ENCODE measurements at regions not wholly inside any gene's neighbourhood (a gene's known extent, or its start where the extent isn't known, plus 50 kb on each side); places are given as distances from the start of the nearest gene placed in this dataset.

DNA sequence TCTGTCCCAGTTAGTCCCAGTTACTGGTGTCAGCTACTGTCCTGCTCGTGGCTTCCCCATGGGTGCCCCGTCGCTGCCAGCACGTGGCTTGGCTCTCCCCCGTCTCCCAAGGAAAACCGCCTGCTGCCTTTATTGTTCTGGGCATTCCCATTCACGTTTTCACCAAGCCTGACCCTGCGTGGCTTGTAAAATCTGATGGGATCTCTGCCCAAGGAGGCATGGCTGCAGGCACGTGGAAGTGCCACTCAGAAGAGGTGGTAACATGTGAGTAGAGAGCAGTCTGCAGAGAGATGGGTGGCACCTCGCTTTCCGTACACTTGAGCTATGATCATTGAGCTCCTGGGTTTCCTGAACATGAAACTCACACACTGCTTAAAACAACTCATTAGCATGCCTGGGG, 429.2 kb upstream of the KLF4 start:
- Mint-ChIP-seq H3K9me3 (peaks cover 4 to 14% of the 10 kb centered on the region in 2 experiments; a peak in 2 of 5 replicates), H3K4me1 (peaks cover 2 to 4% of the 10 kb centered on the region in 2 experiments; a peak in 1 of 4 replicates), H3K36me3 (ENCODE audit: insufficient read depth in 1 of 3, low read depth in 3 of 3) (no peaks in the 10 kb centered on the region; a peak in 1 of 7 replicates), H3K27ac (no peak overlapping the region; a peak in 2 of 7 replicates), H3K4me3 (no peak overlapping the region), H3K27me3 (ENCODE audit: low read depth) (no peaks in the 10 kb centered on the region; the same call in 1 of the 2 replicates)
- no peak overlapping the region for H4K5ac ChIP-seq (ENCODE audit: insufficient read length, low read depth, low read length)
- no peaks in the 10 kb centered on the region for H3K9me3 ChIP-seq (ENCODE audit: control insufficient read depth, low read depth, low read length)
- no peak overlapping the region for H4K91ac ChIP-seq (ENCODE audit: insufficient read length, low read depth, low read length)
- no peak for DNase-seq
- no peak overlapping the region for H3K56ac ChIP-seq (ENCODE audit: insufficient read length, low read depth, low read length)
- no peaks in the 10 kb centered on the region for H3K4me1 ChIP-seq (ENCODE audit: insufficient read depth, low read length)
- H3K27ac ChIP-seq (ENCODE audit: insufficient read length, low read depth, low read length): no peak overlapping the region
- no peak overlapping the region for H3K14ac ChIP-seq (ENCODE audit: insufficient read depth, low read length)
- H2BK120ac ChIP-seq (ENCODE audit: low read depth, low read length, poor library complexity, severe bottlenecking): no peak overlapping the region
- TF ChIP-seq, protein P1, sequence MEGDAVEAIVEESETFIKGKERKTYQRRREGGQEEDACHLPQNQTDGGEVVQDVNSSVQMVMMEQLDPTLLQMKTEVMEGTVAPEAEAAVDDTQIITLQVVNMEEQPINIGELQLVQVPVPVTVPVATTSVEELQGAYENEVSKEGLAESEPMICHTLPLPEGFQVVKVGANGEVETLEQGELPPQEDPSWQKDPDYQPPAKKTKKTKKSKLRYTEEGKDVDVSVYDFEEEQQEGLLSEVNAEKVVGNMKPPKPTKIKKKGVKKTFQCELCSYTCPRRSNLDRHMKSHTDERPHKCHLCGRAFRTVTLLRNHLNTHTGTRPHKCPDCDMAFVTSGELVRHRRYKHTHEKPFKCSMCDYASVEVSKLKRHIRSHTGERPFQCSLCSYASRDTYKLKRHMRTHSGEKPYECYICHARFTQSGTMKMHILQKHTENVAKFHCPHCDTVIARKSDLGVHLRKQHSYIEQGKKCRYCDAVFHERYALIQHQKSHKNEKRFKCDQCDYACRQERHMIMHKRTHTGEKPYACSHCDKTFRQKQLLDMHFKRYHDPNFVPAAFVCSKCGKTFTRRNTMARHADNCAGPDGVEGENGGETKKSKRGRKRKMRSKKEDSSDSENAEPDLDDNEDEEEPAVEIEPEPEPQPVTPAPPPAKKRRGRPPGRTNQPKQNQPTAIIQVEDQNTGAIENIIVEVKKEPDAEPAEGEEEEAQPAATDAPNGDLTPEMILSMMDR (conservative IDR thresholded peaks at IDR 0.05): no peak
- H2BK12ac ChIP-seq (ENCODE audit: insufficient read length, low read depth, low read length): no peak overlapping the region
- no peak overlapping the region for H2BK20ac ChIP-seq (ENCODE audit: low read depth, low read length, poor library complexity, severe bottlenecking)
- H2AK5ac ChIP-seq (ENCODE audit: insufficient read length, low read length): no peak overlapping the region
- H4K20me1 ChIP-seq (ENCODE audit: control insufficient read depth, insufficient read depth, insufficient read length): no peaks in the 10 kb centered on the region
- H3K23ac ChIP-seq (ENCODE audit: insufficient read length, low read depth, low read length): no peak overlapping the region
- H3K9ac ChIP-seq (ENCODE audit: extremely low read depth, insufficient read length, low read length): no peak overlapping the region
- H3K27me3 ChIP-seq (ENCODE audit: insufficient read depth, low read length): no peaks in the 10 kb centered on the region
- no peak overlapping the region for H3K18ac ChIP-seq (ENCODE audit: insufficient read length, low read depth, low read length)
- H2BK5ac ChIP-seq (ENCODE audit: insufficient read length, low read length): no peak overlapping the region
- no peak overlapping the region for H2BK15ac ChIP-seq (ENCODE audit: low read depth, low read length)
- no peaks in the 10 kb centered on the region for H3K79me2 ChIP-seq (ENCODE audit: insufficient read depth, low read length)
- no peak overlapping the region for H4K8ac ChIP-seq (replicated peaks; ENCODE audit: insufficient read length, low read depth, low read length)
- H3T11ph ChIP-seq (ENCODE audit: low read length): no peak overlapping the region
- no CpG with 5 or more reads among the region's 11 CpGs for WGBS (ENCODE audit: extremely low coverage, insufficient read length, low lambda C conversion rate)
- no peak overlapping the region for H2AFZ ChIP-seq (ENCODE audit: low read length)
- no peaks in the 10 kb centered on the region for H3K79me1 ChIP-seq (ENCODE audit: insufficient read depth, low read depth, low read length, poor library complexity, severe bottlenecking)
- no peak overlapping the region for H3K4ac ChIP-seq (ENCODE audit: low read depth, low read length)
- no peak overlapping the region for H3K4me2 ChIP-seq (ENCODE audit: insufficient read depth, insufficient read length, low read length)
- H3K23me2 ChIP-seq (ENCODE audit: insufficient read length, low read depth, low read length, poor library complexity, severe bottlenecking): no peaks in the 10 kb centered on the region
